ENCODE measurements at regions not wholly inside any gene's neighbourhood (a gene's known extent, or its start where the extent isn't known, plus 50 kb on each side); places are given as distances from the start of the nearest gene placed in this dataset.

DNA sequence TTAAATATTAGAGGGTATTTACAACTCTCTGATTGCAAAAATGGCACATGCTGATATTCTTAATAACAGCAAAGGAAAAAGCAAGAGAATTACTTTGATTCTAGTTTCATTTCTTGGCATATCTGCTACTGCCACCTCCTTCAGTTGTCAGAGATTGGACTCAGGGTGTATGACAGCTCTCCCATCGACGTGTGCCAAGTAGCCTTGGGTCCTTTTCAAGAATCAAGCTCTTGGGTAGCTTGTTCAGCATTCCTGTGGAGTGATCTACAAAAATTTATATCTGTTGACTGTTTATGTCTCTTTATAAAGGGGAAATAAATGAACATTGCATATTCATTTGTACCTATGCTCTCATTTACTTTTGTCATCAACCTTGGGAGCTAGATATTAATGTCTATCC is 315.6 kb downstream of the PRR16 start:
- H3K36me3 Mint-ChIP-seq, result no peaks in the 10 kb centered on the region
- no peak overlapping the region for H3K4me3 Mint-ChIP-seq
- H3K27me3 Mint-ChIP-seq (ENCODE audit: low read depth), result peaks cover 2% of the 10 kb centered on the region
- TF ChIP-seq, protein P1, sequence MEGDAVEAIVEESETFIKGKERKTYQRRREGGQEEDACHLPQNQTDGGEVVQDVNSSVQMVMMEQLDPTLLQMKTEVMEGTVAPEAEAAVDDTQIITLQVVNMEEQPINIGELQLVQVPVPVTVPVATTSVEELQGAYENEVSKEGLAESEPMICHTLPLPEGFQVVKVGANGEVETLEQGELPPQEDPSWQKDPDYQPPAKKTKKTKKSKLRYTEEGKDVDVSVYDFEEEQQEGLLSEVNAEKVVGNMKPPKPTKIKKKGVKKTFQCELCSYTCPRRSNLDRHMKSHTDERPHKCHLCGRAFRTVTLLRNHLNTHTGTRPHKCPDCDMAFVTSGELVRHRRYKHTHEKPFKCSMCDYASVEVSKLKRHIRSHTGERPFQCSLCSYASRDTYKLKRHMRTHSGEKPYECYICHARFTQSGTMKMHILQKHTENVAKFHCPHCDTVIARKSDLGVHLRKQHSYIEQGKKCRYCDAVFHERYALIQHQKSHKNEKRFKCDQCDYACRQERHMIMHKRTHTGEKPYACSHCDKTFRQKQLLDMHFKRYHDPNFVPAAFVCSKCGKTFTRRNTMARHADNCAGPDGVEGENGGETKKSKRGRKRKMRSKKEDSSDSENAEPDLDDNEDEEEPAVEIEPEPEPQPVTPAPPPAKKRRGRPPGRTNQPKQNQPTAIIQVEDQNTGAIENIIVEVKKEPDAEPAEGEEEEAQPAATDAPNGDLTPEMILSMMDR (IDR thresholded peaks at IDR 0.05; ENCODE audit: unreplicated experiment), result no peak
- peaks cover 4% of the 10 kb centered on the region for H3K4me1 Mint-ChIP-seq
- no peak overlapping the region for H3K27ac Mint-ChIP-seq
- no peaks in the 10 kb centered on the region for H3K9me3 Mint-ChIP-seq
- no peak for DNase-seq (ENCODE audit: low spot score in 2 of 2, unreplicated experiment in 2 of 2)

DNA sequence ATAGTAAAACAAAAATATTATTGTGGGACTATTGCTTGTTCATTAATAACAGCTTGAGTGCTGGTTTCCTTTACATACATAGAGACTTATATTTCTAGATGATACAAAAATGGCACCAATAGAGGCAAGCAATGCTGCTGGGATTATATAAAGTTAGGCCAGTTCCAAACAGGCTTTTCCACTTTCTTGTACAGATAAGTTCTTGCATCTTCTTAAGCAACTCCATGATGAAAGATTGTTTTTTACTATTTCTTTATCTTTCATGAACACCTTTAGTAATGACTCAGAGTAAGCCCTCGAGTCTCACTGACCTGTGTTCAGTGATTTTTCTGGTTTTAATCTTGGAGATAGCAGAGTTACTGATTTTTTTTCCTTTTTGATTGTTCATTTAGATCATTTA is 324.4 kb downstream of the PRR16 start:
- H3K27me3 Mint-ChIP-seq (ENCODE audit: low read depth), result no peaks in the 10 kb centered on the region
- H3K4me3 Mint-ChIP-seq, result no peak overlapping the region
- H3K9me3 Mint-ChIP-seq, result peaks cover 4% of the 10 kb centered on the region
- no peak overlapping the region for H3K27ac Mint-ChIP-seq
- no peaks in the 10 kb centered on the region for H3K36me3 Mint-ChIP-seq
- TF ChIP-seq, protein P1 (IDR thresholded peaks at IDR 0.05; ENCODE audit: unreplicated experiment), result no peak
- DNase-seq (ENCODE audit: low spot score in 2 of 2, unreplicated experiment in 2 of 2), result no peak
- peaks cover 5% of the 10 kb centered on the region for H3K4me1 Mint-ChIP-seq

DNA sequence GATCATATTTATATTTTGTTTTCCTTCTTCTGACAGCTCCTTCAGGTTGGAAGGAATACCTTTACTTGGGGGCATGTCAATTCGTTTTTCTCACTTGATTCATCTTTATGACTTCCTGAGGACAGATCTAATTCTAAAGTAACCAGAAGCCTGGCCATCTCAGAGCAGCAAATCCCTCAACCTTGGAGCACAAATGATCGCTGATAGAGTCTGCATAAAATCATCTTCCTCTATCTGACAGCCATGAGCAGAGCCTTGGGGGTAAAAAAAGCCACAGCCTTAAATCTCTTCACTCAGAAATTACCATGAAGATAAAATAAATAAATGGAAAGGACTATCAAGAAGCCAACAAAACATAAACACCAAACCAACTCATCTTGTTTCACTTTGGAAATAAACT is 325.8 kb downstream of the PRR16 start:
- TF ChIP-seq, protein P1 (IDR thresholded peaks at IDR 0.05; ENCODE audit: unreplicated experiment), result no peak
- no peak for DNase-seq (ENCODE audit: low spot score in 2 of 2, unreplicated experiment in 2 of 2)
- Mint-ChIP-seq H3K4me1 (peaks cover 5% of the 10 kb centered on the region), H3K4me3 (no peak overlapping the region), H3K36me3 (no peaks in the 10 kb centered on the region), H3K9me3 (peaks cover 4% of the 10 kb centered on the region), H3K27ac (no peak overlapping the region), H3K27me3 (ENCODE audit: low read depth) (no peaks in the 10 kb centered on the region)

DNA sequence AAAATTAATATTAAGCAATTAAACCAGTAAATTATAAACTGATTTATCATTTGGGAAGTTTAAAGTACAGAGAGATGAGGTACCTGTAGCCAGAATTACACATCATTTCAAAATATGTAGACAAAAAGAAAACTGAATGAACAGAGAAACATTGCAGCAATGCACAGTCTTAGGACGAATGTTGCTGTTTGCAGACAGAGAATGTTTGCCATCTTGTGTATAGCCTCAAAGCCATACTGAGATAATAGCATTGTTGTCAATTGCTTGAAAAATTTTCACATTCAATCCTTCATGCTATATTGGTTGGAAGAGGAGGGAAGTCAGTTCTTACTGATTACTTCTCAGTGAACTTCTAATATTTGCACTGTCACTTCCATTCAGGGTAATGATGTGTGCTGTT is 326.2 kb downstream of the PRR16 start:
- Mint-ChIP-seq H3K27me3 (ENCODE audit: low read depth) (no peaks in the 10 kb centered on the region), H3K9me3 (peaks cover 4% of the 10 kb centered on the region), H3K4me1 (peaks cover 5% of the 10 kb centered on the region), H3K27ac (no peak overlapping the region), H3K4me3 (no peak overlapping the region), H3K36me3 (no peaks in the 10 kb centered on the region)
- no peak for DNase-seq (ENCODE audit: low spot score in 2 of 2, unreplicated experiment in 2 of 2)
- TF ChIP-seq, protein P1 (IDR thresholded peaks at IDR 0.05; ENCODE audit: unreplicated experiment), result no peak

DNA sequence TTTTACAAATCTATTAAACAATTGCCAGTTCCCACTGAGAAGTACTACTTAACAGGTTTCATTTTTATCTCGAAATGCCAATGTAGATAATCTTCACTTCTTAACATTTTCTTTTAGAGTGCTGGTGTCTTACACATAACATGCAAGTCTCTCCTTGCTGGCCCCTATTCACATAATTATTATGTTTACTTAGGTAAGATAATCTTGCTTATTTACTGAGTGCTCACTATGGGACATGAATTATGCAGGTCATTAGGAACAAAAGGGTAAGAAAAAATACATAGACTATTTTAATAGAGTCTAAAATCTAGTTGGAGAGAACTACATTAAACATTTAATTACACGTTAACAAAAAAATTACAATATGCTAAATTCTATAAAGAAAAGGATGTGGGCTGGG is 328.4 kb downstream of the PRR16 start:
- TF ChIP-seq, protein P1 (IDR thresholded peaks at IDR 0.05; ENCODE audit: unreplicated experiment), result no peak
- H3K36me3 Mint-ChIP-seq, result no peaks in the 10 kb centered on the region
- no peak overlapping the region for H3K4me3 Mint-ChIP-seq
- peaks cover 5% of the 10 kb centered on the region for H3K4me1 Mint-ChIP-seq
- no peak for DNase-seq (ENCODE audit: low spot score in 2 of 2, unreplicated experiment in 2 of 2)
- no peak overlapping the region for H3K27ac Mint-ChIP-seq
- H3K9me3 Mint-ChIP-seq, result peaks cover 3% of the 10 kb centered on the region
- H3K27me3 Mint-ChIP-seq (ENCODE audit: low read depth), result no peaks in the 10 kb centered on the region

DNA sequence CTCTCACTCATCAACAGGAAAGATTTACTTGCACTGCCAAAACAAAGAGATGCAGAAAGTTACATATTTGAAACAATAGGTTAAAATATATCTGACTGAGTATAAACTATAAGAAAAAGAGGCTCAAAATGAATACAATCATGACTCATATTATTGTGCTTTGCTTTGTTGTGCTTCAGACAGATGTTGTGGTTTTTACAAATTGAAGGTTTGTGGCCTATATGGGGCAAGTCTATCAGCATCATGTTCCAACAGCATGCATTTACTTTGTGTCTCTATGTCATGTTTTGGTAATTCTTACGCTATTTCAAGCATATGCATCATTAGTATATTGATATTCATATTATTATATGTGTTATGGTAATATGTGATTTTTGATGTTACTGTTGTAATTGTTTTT is 330.0 kb downstream of the PRR16 start:
- peaks cover under 1% of the 10 kb centered on the region for H3K9me3 Mint-ChIP-seq
- H3K27me3 Mint-ChIP-seq (ENCODE audit: low read depth), result no peaks in the 10 kb centered on the region
- H3K4me1 Mint-ChIP-seq, result peaks cover 5% of the 10 kb centered on the region
- H3K27ac Mint-ChIP-seq, result no peak overlapping the region
- no peaks in the 10 kb centered on the region for H3K36me3 Mint-ChIP-seq
- DNase-seq (ENCODE audit: low spot score in 2 of 2, unreplicated experiment in 2 of 2), result no peak
- H3K4me3 Mint-ChIP-seq, result no peak overlapping the region
- TF ChIP-seq, protein P1 (IDR thresholded peaks at IDR 0.05; ENCODE audit: unreplicated experiment), result no peak

Measured in mesothelial cell of epicardium (in vitro differentiated cells).